GM18517 (cell line): ENCODE measurements at regions not wholly inside any gene's neighbourhood (a gene's known extent, or its start where the extent isn't known, plus 50 kb on each side); places are given as distances from the start of the nearest gene placed in this dataset.
"Not testable (repeated sequence)": the region's sequence is repeated elsewhere in the genome, so short reads cannot be mapped to it uniquely, and the experiment has no call there.

ENCODE experiments used
- ATAC-seq: cut with Tn5 transposase; IDR thresholded peaks from one replicate; pipeline ENCODE4 v1.9.1; 2021; ENCODE audit warnings: mild to moderate bottlenecking, moderate library complexity; ENCODE audit not compliant: unreplicated experiment

GRCh38 chr6:158920311-158920905, 79.6 kb downstream of the RSPH3 start:
- ATAC-seq: no peak

- no peak for ATAC-seq
These were observed 80.1 kb downstream of the RSPH3 start for GRCh38 chr6:158919865-158920264.

GRCh38 chr6:158916617-158917016, 83.4 kb downstream of the RSPH3 start:
- no peak for ATAC-seq

GRCh38 chr6:158914923-158915322, 85.1 kb downstream of the RSPH3 start:
- no peak for ATAC-seq

GRCh38 chr6:158913580-158913979, 86.4 kb downstream of the RSPH3 start:
- ATAC-seq: no peak

- ATAC-seq: no peak
These were observed 87.3 kb downstream of the RSPH3 start for GRCh38 chr6:158912655-158913054.

GRCh38 chr6:158911746-158912480, 88.1 kb downstream of the RSPH3 start:
- ATAC-seq: no peak

- ATAC-seq: peak; percentile 65
These were observed 89.2 kb downstream of the RSPH3 start for GRCh38 chr6:158910484-158911440.

GRCh38 chr6:158909938-158910337, 90.1 kb downstream of the RSPH3 start:
- no peak for ATAC-seq

GRCh38 chr6:158908606-158909005, 89.4 kb upstream of the EZR start:
- ATAC-seq: no peak

- ATAC-seq: no peak
These were observed 88.8 kb upstream of the EZR start for GRCh38 chr6:158907931-158908330.

GRCh38 chr6:158906926-158907325, 87.8 kb upstream of the EZR start:
- ATAC-seq: no peak

- ATAC-seq: no peak
These were observed 86.1 kb upstream of the EZR start for GRCh38 chr6:158905277-158905676.

GRCh38 chr6:158903801-158904200, 84.6 kb upstream of the EZR start:
- ATAC-seq: no peak

- no peak for ATAC-seq
These were observed 81.6 kb upstream of the EZR start for GRCh38 chr6:158900663-158901312.

GRCh38 chr6:158897236-158897635, 78.1 kb upstream of the EZR start:
- ATAC-seq: no peak

- ATAC-seq: no peak
These were observed 76.5 kb upstream of the EZR start for GRCh38 chr6:158895661-158896060.

- no peak for ATAC-seq
These were observed 75.0 kb upstream of the EZR start for GRCh38 chr6:158894193-158894592.

GRCh38 chr6:158892266-158892665, 73.1 kb upstream of the EZR start:
- no peak for ATAC-seq

- not testable (repeated sequence) for ATAC-seq
These were observed 72.4 kb upstream of the EZR start for GRCh38 chr6:158891560-158891959.

GRCh38 chr6:158888171-158888570, 69.0 kb upstream of the EZR start:
- not testable (repeated sequence) for ATAC-seq
